Eye (tissue), 1 donor: ENCODE measurements at regions not wholly inside any gene's neighbourhood (a gene's known extent, or its start where the extent isn't known, plus 50 kb on each side); places are given as distances from the start of the nearest gene placed in this dataset.
A peak's percentile ranks its signal among the peaks of the same experiment; 100 is the strongest.

Experiments
- DNase-seq: peaks from one replicate; pipeline ENCODE4 v3.0.0-alpha.2; 2015

DNA sequence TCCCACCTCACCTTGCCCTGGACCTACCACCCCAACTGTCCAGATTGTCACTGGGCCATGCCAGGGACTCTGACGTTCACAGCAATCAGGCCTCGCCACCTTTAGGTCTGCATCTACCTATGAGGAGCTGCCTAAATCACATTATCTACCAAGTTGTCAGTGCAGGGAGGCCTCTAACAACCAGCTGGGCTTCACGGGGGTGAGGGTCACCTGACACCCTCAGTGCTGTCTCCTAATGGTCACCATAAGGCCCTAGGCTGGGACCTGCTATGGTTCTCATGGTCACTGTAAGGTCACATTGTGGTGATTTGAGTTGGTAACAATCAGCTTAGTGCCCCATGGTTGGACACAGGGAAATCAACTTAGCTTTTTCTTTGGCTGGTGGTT lies 119.2 kb upstream of the CXCL14 start:
- DNase-seq = no peak

DNA sequence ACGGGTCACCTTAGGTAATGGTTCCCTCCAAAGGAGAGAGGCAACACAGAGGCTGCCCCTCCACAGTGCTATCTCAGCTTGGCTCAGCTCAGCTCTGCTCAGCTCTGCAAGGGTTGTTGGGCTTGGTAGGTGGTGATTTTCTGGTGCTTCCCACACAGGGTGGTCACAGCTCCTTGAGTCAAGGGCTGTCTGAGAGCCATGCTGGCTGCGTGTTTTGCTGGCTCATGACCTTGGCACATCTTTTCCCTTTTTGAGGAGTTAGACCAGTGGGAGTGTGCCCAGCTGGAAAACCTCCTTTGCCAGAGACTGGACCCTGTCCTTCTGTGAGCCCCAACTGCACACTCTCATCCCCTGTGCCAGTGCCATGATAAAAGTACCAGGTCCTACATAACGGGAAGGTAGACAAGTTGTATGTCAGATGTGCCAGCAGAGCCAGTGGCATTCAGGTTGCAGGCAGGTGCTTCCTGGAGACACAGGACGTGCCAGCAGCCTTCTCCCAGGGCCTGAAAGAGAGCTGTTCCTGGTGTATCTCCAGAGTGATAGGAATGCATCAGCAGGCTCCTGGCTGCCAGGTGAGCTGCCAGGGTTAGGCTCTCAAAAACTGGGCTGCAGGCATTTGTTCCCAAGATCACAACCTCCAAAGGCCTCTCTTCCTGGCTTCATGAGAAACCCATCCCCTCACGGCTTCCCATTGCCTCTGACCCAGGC lies 118.6 kb upstream of the CXCL14 start:
- DNase-seq = no peak

DNA sequence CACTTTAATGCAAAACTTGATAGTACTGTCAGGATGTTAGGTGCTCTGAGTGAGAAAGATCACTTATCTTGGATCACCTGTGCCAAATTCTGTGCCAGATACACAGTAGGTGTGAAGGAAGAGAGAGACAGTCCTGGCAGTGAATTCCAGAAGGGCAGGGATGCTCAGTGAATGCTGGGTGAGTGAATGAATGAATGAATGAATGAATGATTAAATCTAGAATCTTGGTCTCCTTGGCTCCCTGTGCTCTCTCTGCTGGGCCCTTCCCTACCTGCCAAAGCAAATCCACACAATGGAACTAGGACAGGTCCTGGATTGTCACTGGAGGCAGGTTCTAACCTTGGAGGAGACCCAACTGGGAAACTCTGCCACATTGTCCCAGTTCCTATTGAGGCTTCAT lies 117.5 kb upstream of the CXCL14 start:
- DNase-seq = no peak

DNA sequence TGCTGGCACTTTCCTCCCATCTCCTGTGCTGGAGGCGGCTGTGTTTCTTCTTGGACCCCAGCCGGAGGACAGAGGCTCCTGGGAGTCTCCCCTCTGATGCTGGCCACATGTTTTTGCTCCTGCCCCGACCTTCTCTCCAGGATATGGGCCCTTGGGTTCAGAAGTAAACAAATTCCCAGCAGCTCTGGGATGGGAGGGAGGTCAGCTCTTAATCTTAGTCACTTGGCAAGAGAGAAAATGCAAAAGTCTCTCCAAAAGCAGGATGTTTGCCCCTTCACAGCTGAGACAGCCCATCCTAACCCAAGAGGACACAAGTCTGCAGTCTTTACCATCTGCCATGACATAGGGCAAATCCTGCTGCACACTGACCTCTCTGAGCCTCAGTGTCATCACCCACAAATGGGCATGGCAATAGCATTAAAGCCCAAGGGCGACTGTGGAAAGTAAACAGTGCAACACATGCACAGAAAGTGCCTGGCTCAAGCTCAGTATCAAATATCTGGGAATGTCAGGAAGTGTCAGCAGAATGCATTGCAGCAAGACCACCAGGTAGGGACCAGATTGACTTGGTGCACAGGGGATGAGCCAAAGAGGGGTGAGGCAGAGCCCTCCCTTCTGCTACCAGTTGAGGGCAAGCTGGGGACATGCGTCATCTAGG lies 117.0 kb upstream of the CXCL14 start:
- no peak for DNase-seq

DNA sequence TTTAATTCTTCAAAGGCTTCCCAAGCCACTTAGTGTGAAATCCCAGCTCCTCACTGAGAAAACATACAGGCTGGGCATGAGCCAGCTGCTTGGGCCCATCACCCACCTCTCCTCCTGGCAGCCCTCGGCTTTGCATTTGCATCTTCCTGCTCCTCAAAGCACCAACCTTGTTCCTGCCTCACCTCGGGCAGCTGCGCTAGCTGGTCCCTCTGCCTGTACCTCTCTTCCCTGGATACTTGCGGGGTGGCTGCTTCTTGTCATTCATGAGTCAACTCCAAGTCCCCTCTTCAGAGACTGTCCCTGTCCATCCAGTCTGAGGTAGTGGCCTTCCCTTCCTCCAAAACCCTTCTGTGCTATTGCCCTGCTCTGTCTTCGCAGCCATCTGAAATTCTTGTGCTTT lies 116.1 kb upstream of the CXCL14 start:
- DNase-seq = no peak

DNA sequence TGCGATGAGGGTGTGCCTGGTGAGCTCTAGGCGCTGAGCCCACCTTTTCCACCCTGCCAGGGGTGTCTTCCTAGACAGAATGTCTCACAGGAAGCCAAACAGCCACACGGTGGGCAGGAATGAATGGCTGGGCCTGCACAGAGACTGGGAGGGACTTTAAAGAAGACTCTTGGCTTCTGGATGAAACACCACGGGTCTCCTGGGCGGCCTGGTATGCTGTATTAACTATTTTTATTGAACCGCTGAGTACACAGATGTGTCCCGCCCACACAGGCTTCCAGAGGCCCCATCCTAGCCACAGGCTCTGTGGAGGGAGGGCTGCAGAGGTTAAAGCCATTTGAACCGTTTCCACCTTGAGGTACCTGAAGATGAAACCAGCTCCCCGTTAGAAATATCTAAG lies 115.2 kb upstream of the CXCL14 start:
- DNase-seq = no peak

DNA sequence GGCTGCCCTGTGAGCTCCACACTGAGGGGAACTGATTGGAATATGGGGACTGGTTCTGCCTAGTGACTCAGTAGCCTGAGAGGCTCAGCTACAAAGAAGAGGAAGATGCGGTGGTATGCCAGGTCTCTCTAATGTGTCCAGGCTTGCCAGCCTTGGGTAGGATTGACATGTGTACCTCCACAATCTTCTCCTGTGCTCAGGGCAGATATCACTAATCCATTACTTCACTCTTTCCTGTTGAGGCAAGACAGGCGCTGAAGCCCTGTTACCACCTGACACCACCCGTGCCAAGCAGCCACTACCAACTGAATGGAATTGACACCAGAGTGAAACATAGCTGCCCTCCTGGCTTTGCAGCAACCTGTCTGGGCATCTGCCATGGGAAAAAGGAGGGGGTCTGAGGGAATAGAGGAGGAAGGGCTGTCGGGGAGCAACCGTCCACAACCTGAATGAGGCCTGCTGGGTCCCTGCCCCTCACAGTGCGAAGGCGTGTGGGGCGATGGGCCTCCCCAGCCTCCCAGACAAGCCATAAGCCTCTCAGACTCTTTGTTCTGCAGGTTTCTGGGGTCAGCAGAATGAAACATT lies 114.7 kb upstream of the CXCL14 start:
- DNase-seq = no peak

DNA sequence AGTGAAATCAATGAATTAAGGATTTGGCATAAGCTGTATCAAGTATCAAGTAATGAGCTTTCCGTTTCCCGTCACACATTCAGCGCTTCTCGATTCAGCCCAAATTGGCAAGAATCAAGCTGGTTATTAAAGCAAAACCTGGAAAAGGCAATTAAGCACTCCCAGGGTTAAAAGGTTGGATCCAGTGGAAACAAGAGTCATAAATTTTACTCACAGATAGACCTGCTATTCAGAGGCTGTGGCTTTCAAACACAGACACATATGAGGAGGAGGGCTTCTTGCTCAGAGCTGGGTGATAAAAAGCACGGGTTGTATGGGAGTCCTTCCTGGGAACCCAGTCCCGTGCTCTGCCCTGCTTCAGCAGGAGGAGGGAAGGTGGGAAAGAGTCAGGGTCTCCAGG lies 112.3 kb upstream of the CXCL14 start:
- no peak for DNase-seq

DNA sequence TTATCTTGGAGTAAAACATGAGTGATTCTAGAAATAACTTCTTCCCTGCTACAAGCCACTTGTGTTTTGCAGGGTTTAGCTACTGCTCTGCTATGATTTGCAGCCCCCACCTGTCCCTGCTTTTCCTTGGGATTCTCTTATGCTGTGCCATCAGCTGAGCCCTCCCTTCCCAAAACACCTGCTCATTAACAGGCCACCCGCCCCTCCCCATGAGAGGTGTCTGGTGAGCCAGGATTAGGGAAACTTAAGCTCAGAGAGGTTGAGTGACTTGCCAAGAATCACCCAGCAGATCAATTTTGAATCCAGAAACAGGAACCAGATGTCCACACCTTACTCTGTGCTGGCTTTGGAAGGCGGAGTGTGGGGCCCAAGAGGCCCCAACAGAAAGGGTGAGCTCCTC lies 111.7 kb upstream of the CXCL14 start:
- DNase-seq = no peak

DNA sequence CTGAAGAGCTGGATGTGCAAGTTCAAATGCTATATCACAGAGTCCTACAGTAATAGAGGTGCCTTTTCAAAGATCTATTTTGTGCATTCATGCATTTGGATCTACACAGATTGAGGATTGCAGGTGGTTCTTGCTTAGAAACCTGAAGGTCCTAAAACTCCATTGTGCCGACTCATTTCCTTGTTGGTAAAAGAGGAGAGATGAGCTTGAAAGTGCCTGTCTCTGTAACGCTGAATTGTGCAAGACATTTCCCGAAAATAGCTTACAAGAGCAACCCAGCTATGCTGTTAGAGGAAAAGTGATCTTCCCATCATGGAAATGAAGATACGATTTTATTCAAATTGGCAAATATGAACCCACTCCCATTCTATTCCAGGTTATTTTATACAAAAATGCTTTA lies 110.7 kb upstream of the CXCL14 start:
- no peak for DNase-seq

DNA sequence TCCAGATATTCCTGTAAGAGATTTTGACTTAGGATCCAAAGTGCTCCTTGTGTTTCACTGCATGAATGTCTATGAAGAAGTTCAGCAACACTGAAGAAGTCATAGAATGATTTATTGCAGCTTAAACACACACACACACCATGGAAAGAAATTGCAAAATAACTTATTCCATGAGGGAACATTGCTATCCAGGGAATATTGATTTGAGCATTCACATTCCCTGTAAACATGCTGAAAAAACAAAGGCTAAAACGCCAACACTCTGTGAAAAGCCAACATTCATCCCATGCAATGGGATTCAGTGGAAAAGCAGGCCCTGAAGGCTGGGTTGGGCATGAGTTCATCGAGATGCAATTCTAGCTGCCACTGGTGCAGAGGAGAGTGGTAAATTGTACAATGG lies 109.6 kb upstream of the CXCL14 start:
- no peak for DNase-seq

DNA sequence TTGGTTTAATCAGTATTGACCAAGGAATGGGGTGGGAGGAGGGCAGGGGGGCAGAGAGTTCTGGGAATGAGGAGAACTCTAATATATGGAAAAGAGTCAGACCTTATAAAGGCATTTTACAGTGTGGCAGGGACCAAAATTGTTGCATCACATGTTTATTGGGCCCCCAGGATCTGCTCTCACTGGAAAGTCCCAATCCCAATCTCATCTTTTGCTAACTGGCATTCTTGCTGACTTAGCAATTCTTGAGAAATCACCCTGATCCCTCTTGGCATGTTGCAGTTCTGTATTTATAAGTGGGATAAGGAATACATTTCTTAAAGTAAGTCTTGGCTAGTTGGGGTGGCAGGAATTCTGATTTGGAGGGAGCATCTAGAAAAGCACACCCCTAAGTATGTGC lies 104.4 kb upstream of the CXCL14 start:
- DNase-seq = no peak

DNA sequence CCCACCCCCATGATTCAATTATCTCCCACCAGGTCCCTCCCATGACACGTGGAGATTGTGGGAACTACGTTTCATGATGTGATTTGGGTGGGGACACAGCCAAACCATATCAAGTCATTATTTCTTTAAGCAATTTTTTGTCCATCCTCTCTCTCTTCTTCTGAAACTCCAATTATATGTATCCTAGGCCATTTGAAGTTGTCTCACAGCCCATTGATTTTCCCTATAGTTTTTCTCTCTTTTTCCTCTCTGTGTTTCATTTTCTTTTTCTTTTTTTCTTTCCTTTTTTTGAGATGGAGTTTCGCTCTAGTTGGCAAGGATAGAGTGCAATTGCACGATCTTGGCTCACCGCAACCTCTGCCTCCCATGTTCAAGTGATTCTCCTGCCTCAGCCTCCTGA lies 101.9 kb upstream of the CXCL14 start:
- DNase-seq = no peak

DNA sequence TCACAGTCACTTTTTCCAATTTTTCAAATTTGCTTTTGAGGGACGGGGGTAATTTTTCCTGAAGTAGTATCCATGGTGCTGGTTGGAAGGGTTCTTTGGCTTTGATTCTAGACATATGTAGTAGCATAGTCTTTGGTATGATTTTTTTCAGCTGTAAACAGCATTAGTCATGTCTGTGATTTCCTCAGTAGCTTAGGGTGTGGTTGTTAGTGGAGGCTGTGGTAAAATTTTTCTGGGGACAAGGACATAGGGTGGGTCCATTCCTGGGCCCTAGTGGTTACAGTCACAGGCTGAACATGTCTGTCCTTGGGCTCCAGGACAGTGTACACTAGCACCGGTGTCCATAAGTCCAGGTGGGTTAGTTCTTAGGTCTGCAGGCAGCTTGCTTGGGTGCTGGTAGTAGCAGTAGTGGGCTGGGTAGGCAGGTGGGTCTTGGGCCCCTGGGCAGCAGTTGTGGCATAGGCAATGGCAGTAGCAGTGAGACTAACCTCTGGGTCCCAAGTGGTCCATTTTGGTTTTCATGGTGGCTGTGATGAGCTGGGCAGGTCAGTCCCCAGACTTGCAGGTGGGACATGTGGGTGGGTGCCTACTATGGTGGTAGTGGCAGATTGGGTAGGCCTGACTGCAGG lies 100.0 kb upstream of the CXCL14 start:
- no peak for DNase-seq

DNA sequence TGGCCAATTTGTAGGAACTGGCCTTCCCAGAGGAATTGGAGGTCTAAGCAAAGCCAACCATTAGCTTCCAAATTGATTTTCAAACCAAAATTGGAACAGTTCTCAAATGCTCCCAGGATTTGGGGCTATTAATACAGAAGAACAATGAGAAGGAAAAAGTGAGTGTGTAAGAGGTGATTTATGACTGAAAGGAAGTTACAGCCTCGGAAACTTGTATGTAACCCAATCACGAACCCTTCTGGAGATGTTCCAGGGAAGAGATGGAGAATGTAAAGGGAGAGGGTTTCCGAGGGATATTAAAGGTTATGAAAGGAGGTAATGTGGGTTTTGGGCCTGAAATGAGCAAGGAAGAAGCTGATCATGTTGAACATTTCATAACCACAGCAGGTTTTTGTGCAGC lies 93.2 kb upstream of the CXCL14 start:
- no peak for DNase-seq

DNA sequence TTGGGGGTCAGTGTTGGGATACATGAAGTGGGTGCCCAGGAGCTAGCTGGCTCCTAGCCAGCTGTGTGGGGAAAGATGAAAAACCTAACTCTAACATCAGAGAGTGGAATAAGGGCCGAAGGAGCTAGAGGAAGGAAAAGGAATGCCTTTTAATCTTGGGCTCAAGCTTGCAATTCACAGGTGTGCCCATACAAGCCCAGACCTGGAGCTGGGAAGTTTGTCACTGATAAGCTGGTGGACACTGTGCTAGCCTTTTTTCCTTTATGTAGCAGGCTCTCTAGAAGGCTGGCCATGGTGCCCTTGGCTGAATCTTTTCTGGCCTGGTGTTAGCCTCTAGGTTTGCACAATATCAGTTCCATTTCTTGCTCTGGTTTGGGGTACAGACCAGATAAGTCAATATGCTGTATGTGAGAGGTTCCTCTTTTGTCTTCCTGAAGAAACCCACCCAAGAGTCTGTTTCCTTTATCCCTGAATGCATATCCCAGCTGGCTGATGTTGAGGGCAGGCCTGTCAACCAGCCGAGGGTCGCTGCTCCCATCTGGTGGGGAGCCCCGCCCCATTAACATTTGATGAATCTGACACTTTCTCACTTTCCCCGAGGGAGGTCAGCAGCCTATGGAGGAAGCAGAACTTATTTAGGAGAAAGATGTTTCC lies 92.4 kb upstream of the CXCL14 start:
- DNase-seq = peak; percentile 20

DNA sequence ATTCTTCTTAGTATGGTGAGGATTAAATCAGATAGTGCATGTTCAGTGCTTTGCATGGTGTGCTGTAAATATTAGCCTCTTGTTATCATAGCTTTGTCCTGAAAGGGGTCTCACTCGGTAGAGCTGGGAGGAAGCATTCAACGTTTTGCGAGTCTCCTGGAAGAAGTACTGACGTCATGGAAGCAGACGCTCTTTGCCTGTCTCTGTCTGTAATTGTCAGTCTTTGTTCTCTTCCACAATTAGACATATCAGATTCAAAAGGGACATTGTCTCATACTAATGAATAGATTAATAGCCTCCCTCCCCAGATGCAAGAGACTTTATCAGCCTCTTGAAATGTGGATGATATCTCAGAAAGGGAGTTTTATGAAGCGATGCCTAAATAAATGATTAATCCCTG lies 91.8 kb upstream of the CXCL14 start:
- DNase-seq = peak; percentile 42

DNA sequence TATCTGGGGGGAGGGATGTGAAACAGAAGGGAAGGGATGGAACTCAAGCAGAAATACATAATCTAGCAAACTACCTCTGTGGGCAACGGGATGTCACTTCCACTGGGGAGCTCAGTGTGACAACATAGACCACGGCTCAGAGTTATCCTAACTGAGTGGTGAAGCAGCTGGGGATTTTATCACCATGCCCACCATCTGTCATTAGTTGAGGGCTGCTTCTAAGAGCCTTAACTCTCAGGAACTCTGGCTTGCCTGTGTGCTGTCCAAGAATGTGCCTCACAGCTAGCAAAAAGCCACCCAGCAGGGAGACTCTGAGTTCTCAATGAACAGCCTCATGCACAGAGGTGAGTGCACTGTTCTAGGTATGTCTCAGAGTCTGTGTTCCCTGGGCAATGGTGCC lies 90.6 kb upstream of the CXCL14 start:
- peak; percentile 53 for DNase-seq

DNA sequence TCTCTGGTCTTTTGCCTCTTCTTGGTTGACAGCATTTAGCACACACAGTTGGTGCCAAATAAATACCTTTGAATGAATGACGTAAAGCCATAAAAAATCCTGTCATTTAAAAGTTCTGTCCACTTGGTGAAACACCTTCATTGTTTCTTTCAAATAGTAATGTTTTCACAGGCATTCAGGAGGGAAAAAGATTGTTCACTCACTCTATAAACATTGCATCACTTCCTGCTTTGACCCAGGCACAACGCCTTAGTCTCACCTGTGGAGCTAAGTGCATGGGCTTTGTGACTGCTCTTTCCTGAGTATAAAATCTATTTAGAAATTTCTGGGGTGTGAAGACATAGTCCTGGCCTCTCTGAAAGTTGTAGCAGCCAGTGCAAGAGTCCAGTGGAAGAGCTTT lies 88.9 kb upstream of the CXCL14 start:
- no peak for DNase-seq

DNA sequence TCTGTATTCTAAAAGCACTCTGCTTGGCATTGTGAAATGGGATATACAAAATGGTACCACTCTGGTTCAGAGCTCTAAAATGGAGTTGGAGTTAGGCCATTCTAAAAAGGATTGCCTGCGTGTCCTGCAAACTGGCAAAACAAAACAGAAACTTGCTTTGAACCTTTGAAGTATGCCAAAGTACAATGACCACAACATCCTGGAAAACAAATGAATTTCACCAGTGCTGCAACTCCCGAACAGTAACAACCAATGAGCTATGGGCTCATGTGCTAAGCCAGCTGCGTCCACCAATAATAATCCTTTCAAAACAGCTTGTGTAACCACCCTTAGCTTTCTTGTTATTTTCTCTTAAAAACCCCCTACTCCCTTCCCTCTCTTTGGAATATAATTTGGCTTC lies 88.4 kb upstream of the CXCL14 start:
- no peak for DNase-seq

DNA sequence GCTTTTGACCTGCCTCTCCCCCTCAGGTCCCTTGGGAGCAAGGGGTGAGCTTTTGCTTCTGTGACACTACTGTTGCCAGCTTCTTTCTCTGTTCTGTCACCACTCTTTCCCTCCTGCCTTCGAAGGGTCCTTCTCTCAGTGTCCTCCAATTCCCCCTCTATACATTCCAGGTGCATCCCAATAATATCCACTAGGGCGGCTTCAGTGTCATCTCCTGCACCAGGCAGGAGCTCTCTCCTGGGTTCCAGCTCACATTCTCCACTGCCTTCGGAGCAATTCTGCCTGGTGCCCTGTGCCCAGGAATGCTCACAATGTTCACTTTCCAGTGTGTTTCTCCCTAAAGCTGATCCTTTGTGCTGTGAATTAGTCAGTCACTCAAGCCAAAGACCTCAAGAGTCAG lies 83.9 kb upstream of the CXCL14 start:
- DNase-seq = no peak

DNA sequence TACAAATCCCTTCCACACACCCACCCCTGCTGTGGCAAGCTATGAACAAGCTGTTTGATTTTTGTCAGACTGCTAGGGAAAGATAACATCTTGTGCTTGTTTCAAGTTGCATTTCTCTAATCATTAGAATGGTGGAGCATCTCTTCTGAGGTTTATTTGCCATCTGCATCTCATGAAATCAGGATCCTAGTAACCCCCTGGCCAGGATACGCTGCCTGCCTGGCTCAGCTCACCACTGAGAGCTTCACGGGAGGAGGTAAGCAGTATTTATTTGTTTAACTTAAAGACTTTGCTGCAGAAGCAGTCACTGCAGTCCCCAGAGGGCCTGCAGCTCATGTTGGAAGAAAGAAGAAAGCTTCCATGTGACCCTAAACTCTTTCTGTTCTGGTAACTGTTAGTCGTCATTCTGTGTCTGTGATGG lies 83.3 kb upstream of the CXCL14 start:
- no peak for DNase-seq

DNA sequence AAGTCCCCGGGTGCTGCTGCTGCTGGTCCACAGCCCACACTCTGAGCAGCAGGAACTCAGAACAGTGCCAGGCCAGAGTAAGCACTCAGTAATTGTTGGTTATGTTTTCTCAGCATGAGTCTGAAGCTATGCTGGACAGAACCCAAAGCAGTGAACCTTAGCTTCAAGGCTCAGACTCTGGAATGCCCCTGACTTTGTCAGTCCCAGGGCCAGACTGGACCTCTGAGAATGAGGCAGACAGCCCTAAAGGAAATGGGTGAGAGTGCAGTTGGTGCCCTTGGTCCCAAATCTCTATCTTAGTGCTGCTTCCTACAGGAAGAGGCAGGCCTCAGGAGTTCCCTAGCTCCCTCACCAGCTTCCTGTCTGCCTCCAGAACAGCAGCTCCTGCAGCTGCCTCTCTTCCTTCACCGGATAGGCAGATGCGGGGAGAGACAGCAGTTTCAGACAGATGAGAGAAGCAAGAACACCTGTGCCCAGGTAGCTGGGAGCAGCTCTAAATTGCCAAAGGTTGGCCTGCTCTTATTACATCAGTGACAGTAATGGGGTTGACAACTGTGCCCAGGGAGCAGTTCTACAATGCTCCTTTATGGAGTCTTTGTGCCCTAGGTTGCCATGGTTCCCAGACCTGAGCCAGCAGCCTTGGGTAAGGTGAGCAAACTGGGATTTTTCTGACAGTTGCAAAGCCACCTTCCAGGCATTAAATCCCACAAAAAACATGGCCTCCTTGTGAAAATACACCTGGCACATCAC lies 82.2 kb upstream of the CXCL14 start:
- DNase-seq = peak; percentile 41
